HFFc6 (cell line): ENCODE measurements at regions not wholly inside any gene's neighbourhood (a gene's known extent, or its start where the extent isn't known, plus 50 kb on each side); places are given as distances from the start of the nearest gene placed in this dataset.

ENCODE experiments used
- DNase-seq: peaks from one replicate; pipeline ENCODE4 v3.0.0-alpha.2; 2018
- H3K27ac Mint-ChIP-seq: 2 replicates; pipeline ENCODE4 v1.8.0; 2020; ENCODE audit warnings: mild to moderate bottlenecking, mixed read lengths
- H3K27me3 Mint-ChIP-seq: 2 replicates; pipeline ENCODE4 v1.8.0; 2021; ENCODE audit warnings: mild to moderate bottlenecking, moderate library complexity, mixed read lengths; ENCODE audit not compliant: insufficient read depth
- H3K36me3 Mint-ChIP-seq: 2 replicates; pipeline ENCODE4 v1.8.0; 2021; ENCODE audit warnings: low read depth, mixed read lengths
- H3K4me1 Mint-ChIP-seq: 2 replicates; pipeline ENCODE4 v1.8.0; 2020; ENCODE audit warnings: low read depth, mixed read lengths
- H3K4me3 Mint-ChIP-seq: 2 replicates; pipeline ENCODE4 v1.8.0; 2020; ENCODE audit warnings: mild to moderate bottlenecking, moderate library complexity, mixed read lengths
- H3K9me3 Mint-ChIP-seq: 2 replicates; pipeline ENCODE4 v1.8.0; 2020; ENCODE audit warnings: mild to moderate bottlenecking, mixed read lengths
- CTCF ChIP-seq: fragments of 200-600 bp; sonication (generic); IDR thresholded peaks from 2 replicates; pipeline ENCODE4 v1.5.0; 2021; ENCODE audit warnings: antibody characterized with exemption, mild to moderate bottlenecking

- no peaks in the 10 kb centered on the region; the same call in 1 of the 2 replicates for H3K27me3 Mint-ChIP-seq
- no peak overlapping the region for H3K4me3 Mint-ChIP-seq
- TF ChIP-seq CTCF = no peak
- DNase-seq = no peak
- H3K36me3 Mint-ChIP-seq = no peaks in the 10 kb centered on the region; the same call in 1 of the 2 replicates
- H3K27ac Mint-ChIP-seq = no peak overlapping the region
- peaks cover 29% of the 10 kb centered on the region for H3K4me1 Mint-ChIP-seq
- H3K9me3 Mint-ChIP-seq = no peaks in the 10 kb centered on the region
Observed at GRCh38 chr9:78575081-78575480, 278.2 kb downstream of the PSAT1 start.

GRCh38 chr9:78575771-78576170 is 278.8 kb downstream of the PSAT1 start:
- no peaks in the 10 kb centered on the region for H3K9me3 Mint-ChIP-seq
- no peak for TF ChIP-seq CTCF
- no peak for DNase-seq
- H3K4me1 Mint-ChIP-seq = peaks cover 29% of the 10 kb centered on the region
- no peaks in the 10 kb centered on the region; the same call in 1 of the 2 replicates for H3K27me3 Mint-ChIP-seq
- H3K4me3 Mint-ChIP-seq = no peak overlapping the region
- no peak overlapping the region for H3K27ac Mint-ChIP-seq
- H3K36me3 Mint-ChIP-seq = no peaks in the 10 kb centered on the region; the same call in 1 of the 2 replicates

GRCh38 chr9:78577156-78577906 is 280.4 kb downstream of the PSAT1 start:
- no peaks in the 10 kb centered on the region; the same call in 1 of the 2 replicates for H3K27me3 Mint-ChIP-seq
- no peak overlapping the region for H3K4me3 Mint-ChIP-seq
- H3K4me1 Mint-ChIP-seq = peaks cover 29% of the 10 kb centered on the region
- H3K36me3 Mint-ChIP-seq = no peaks in the 10 kb centered on the region; the same call in 1 of the 2 replicates
- no peak overlapping the region for H3K27ac Mint-ChIP-seq
- DNase-seq = no peak
- TF ChIP-seq CTCF = no peak
- H3K9me3 Mint-ChIP-seq = no peaks in the 10 kb centered on the region

- Mint-ChIP-seq H3K4me3 (no peak overlapping the region), H3K27ac (no peak overlapping the region), H3K27me3 (peaks cover 3% of the 10 kb centered on the region; the same call in 1 of the 2 replicates), H3K4me1 (peaks cover 29% of the 10 kb centered on the region), H3K36me3 (no peaks in the 10 kb centered on the region; the same call in 1 of the 2 replicates), H3K9me3 (no peaks in the 10 kb centered on the region)
- DNase-seq = no peak
- TF ChIP-seq CTCF = no peak
Observed at GRCh38 chr9:78578072-78578471, 281.1 kb downstream of the PSAT1 start.

GRCh38 chr9:78582821-78583220 is 285.9 kb downstream of the PSAT1 start:
- no peak for DNase-seq
- H3K4me1 Mint-ChIP-seq = peaks cover 10% of the 10 kb centered on the region
- peaks cover 3% of the 10 kb centered on the region; the same call in 1 of the 2 replicates for H3K27me3 Mint-ChIP-seq
- peaks cover 11% of the 10 kb centered on the region for H3K9me3 Mint-ChIP-seq
- no peak overlapping the region for H3K27ac Mint-ChIP-seq
- peaks cover 9% of the 10 kb centered on the region; the same call in 1 of the 2 replicates for H3K36me3 Mint-ChIP-seq
- no peak for TF ChIP-seq CTCF
- no peak overlapping the region for H3K4me3 Mint-ChIP-seq
